Trophoblast cell (in vitro differentiated cells and primary cell): ENCODE measurements at regions not wholly inside any gene's neighbourhood (a gene's known extent, or its start where the extent isn't known, plus 50 kb on each side); places are given as distances from the start of the nearest gene placed in this dataset.

Source experiments
- DNase-seq, 2 donors: peaks; one replicate each; pipeline ENCODE4 v3.0.0-alpha.2; 2016
- H2AFZ ChIP-seq: 2 replicates; pipeline ENCODE4 v1.6.1; 2013; ENCODE audit warnings: low read length, moderate library complexity, mild to moderate bottlenecking; ENCODE audit not compliant: insufficient read depth, poor library complexity
- H2AK5ac ChIP-seq: 2 replicates; pipeline ENCODE4 v1.6.1; 2013; ENCODE audit warnings: mild to moderate bottlenecking, low read length
- H2BK120ac ChIP-seq: 2 replicates; pipeline ENCODE4 v1.6.1; 2013; ENCODE audit warnings: low read length, mild to moderate bottlenecking, moderate library complexity; ENCODE audit not compliant: insufficient read depth, poor library complexity
- H2BK12ac ChIP-seq: 2 replicates; pipeline ENCODE4 v1.6.1; 2013; ENCODE audit warnings: mild to moderate bottlenecking, low read length, moderate library complexity
- H2BK5ac ChIP-seq: 2 replicates; pipeline ENCODE4 v1.6.1; 2013; ENCODE audit warnings: low read length, low read depth, moderate library complexity, mild to moderate bottlenecking; ENCODE audit not compliant: poor library complexity
- H3K14ac ChIP-seq: 2 replicates; pipeline ENCODE4 v1.6.1; 2013; ENCODE audit warnings: mild to moderate bottlenecking, low read length
- H3K18ac ChIP-seq: 2 replicates; pipeline ENCODE4 v1.6.1; 2013; ENCODE audit warnings: mild to moderate bottlenecking, low read length
- H3K23ac ChIP-seq: 2 replicates; pipeline ENCODE4 v1.6.1; 2013; ENCODE audit warnings: low read length
- H3K27ac ChIP-seq: 2 replicates; pipeline ENCODE4 v1.5.1; 2013; ENCODE audit warnings: low read depth, mild to moderate bottlenecking, inconsistent platforms, low read length, moderate library complexity
- H3K27me3 ChIP-seq: 2 replicates; pipeline ENCODE4 v1.6.1; 2013; ENCODE audit warnings: inconsistent platforms, mild to moderate bottlenecking, low read length, moderate library complexity; ENCODE audit not compliant: insufficient read depth
- H3K36me3 ChIP-seq, 2 experiments: 1 replicate in 1 of 2; 2 replicates in 1 of 2; pipeline ENCODE4 v1.6.1; 2013; ENCODE audit warnings: low read length in 2 of 2, mild to moderate bottlenecking in 2 of 2, moderate library complexity in 1 of 2; ENCODE audit not compliant: insufficient read depth in 2 of 2, control insufficient read depth in 1 of 2
- H3K4ac ChIP-seq: 2 replicates; pipeline ENCODE4 v1.6.1; 2013; ENCODE audit warnings: low read depth, mild to moderate bottlenecking, low read length, moderate library complexity
- H3K4me1 ChIP-seq, 2 experiments: 1 replicate in 1 of 2; 2 replicates in 1 of 2; pipeline ENCODE4 v1.6.1; 2013; ENCODE audit warnings: low read length in 2 of 2, mild to moderate bottlenecking in 2 of 2, moderate library complexity in 1 of 2; ENCODE audit not compliant: insufficient read depth in 2 of 2, control insufficient read depth in 1 of 2
- H3K4me2 ChIP-seq: 2 replicates; pipeline ENCODE4 v1.6.1; 2013; ENCODE audit warnings: inconsistent platforms, mild to moderate bottlenecking, low read length, moderate library complexity
- H3K4me3 ChIP-seq: 2 replicates; pipeline ENCODE4 v1.5.1; 2013; ENCODE audit warnings: mild to moderate bottlenecking, low read depth, low read length, inconsistent platforms
- H3K79me1 ChIP-seq: one replicate; pipeline ENCODE4 v1.6.1; 2013; ENCODE audit warnings: low read length
- H3K79me2 ChIP-seq: 2 replicates; pipeline ENCODE4 v1.6.1; 2013; ENCODE audit warnings: low read length, mild to moderate bottlenecking; ENCODE audit not compliant: control insufficient read depth, insufficient read depth, poor library complexity
- H3K9ac ChIP-seq: 2 replicates; pipeline ENCODE4 v1.6.1; 2013; ENCODE audit warnings: mild to moderate bottlenecking, low read length
- H3K9me3 ChIP-seq: 2 replicates; pipeline ENCODE4 v1.6.1; 2013; ENCODE audit warnings: low read depth, mild to moderate bottlenecking, control low read depth, inconsistent platforms, low read length; ENCODE audit not compliant: insufficient read depth
- H4K12ac ChIP-seq: 2 replicates; pipeline ENCODE4 v1.6.1; 2013; ENCODE audit warnings: low read depth, mild to moderate bottlenecking, low read length, moderate library complexity
- H4K8ac ChIP-seq: 2 replicates; pipeline ENCODE4 v1.6.1; 2013; ENCODE audit warnings: low read depth, mild to moderate bottlenecking, low read length, moderate library complexity
- H4K91ac ChIP-seq: one replicate; pipeline ENCODE4 v1.6.1; 2013; ENCODE audit warnings: low read depth, mild to moderate bottlenecking, low read length, moderate library complexity
- WGBS: extraction: QIAGEN DNeasy Blood & Tissue Kit; methylation state at CpG from one replicate; pipeline ENCODE4 v1.1.7; 2013; ENCODE audit warnings: missing lambda C conversion rate; ENCODE audit not compliant: insufficient read length, insufficient coverage; ENCODE audit errors: extremely low coverage; 5-methylcytosine and 5-hydroxymethylcytosine counted together

DNA sequence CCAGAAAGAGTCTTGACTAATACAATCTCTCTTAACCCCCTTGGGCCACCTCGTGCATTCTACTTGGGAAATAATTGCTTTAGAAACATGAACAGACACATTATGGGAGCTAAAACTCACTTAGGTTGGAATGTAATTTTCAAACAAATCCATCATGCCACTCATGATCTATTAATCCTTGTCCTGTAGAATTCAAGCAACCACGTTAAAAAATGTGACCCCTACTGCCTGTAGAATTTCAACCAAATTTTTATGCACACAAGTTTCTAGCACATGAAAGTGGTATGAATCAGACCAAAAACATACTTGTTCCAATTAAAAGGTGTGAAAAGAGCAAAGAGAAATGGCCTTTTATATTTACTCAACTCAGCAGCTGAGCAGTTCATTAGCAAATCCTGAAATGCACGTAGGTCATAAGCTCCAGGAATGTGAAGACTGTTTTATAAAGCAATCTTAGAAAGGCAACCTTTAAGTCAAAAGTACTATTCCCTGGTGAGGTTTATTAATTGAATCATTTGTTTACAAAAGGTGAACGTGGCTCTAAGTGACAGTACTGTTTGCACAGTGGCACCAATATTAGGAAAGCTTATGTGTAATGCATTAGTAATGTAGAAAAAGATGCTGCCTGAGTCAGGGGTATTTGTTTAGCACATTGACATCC, 459.4 kb upstream of the UBE2E3 start:
- H4K12ac ChIP-seq: no peak overlapping the region
- no peak overlapping the region for H3K4me3 ChIP-seq
- H3K9ac ChIP-seq: no peak overlapping the region
- no peak overlapping the region for H2BK5ac ChIP-seq
- no peak overlapping the region for H3K4ac ChIP-seq
- H3K18ac ChIP-seq: no peak overlapping the region
- H3K4me2 ChIP-seq: no peak overlapping the region
- no peak overlapping the region for H3K23ac ChIP-seq
- H2BK120ac ChIP-seq: no peak overlapping the region
- H3K4me1 ChIP-seq: no peaks in the 10 kb centered on the region
- H2AK5ac ChIP-seq: no peak overlapping the region
- H3K14ac ChIP-seq: no peak overlapping the region
- H4K91ac ChIP-seq: no peak overlapping the region
- H2AFZ ChIP-seq: no peak overlapping the region
- no peaks in the 10 kb centered on the region for H3K79me1 ChIP-seq
- no peaks in the 10 kb centered on the region for H3K27me3 ChIP-seq
- H2BK12ac ChIP-seq: no peak overlapping the region
- H3K79me2 ChIP-seq: no peaks in the 10 kb centered on the region
- DNase-seq: no peak
- H3K27ac ChIP-seq: no peak overlapping the region
- no peaks in the 10 kb centered on the region for H3K36me3 ChIP-seq
- no peak overlapping the region for H4K8ac ChIP-seq
- whole genome bisulfite sequencing: no CpG with 5 or more reads among the region's 4 CpGs
- no peaks in the 10 kb centered on the region for H3K9me3 ChIP-seq

DNA sequence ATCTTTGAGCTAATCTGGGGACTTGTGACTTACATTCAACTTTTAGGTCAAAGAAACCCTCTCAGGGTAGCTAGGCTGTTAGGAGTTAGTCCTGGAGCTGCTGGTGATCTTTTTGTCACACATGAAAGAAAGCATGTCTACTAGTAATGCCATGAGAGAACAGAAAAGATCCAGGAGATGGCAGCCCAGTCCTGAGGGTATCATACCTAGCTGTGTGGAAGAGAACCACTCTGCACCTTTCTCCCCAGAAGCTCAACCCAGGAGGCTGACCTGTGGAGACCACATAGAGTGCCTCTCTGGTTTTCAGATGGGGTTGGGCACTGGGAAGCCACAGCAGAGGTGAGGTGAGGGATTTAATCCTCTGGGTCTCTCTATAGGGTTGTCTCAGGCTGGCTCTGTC, 460.2 kb upstream of the UBE2E3 start:
- Histone ChIP-seq H3K79me2 (no peaks in the 10 kb centered on the region), H3K14ac (no peak overlapping the region), H3K36me3 (no peaks in the 10 kb centered on the region), H3K9ac (no peak overlapping the region), H3K79me1 (no peaks in the 10 kb centered on the region), H3K4me3 (no peak overlapping the region), H4K12ac (no peak overlapping the region), H2BK12ac (no peak overlapping the region), H3K4ac (no peak overlapping the region), H3K4me1 (no peaks in the 10 kb centered on the region), H3K27me3 (no peaks in the 10 kb centered on the region), H4K8ac (no peak overlapping the region), H3K18ac (no peak overlapping the region), H3K4me2 (no peak overlapping the region), H2BK120ac (no peak overlapping the region), H2BK5ac (no peak overlapping the region), H3K23ac (no peak overlapping the region), H3K27ac (no peak overlapping the region), H3K9me3 (no peaks in the 10 kb centered on the region), H2AK5ac (no peak overlapping the region), H2AFZ (no peak overlapping the region), H4K91ac (no peak overlapping the region)
- no peak for DNase-seq

DNA sequence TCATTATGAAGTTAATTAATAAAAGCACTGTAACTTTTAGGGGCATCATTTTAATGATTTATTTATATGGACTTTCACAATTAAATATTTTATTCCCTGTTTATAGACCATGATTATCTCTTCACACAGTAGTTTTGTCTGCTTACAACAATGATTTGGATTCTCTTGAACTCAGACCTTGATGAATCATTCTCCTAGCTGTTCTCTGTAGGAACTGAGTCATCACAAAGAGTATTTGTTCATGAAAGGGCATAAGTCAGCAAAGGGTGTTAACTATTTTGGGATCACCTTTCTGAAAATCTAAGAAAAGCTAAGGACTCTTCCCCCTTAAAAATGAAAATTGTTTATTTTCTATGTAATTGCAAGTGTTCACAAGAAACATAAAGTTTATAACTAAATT, 461.1 kb upstream of the UBE2E3 start:
- Histone ChIP-seq H3K9me3 (no peaks in the 10 kb centered on the region), H3K27me3 (no peaks in the 10 kb centered on the region), H3K14ac (no peak overlapping the region), H3K9ac (no peak overlapping the region), H2BK120ac (no peak overlapping the region), H3K4me1 (no peaks in the 10 kb centered on the region), H3K79me1 (no peaks in the 10 kb centered on the region), H2BK5ac (no peak overlapping the region), H2AFZ (no peak overlapping the region), H3K79me2 (no peaks in the 10 kb centered on the region), H3K18ac (no peak overlapping the region), H3K27ac (no peak overlapping the region), H4K8ac (no peak overlapping the region), H2BK12ac (no peak overlapping the region), H4K91ac (no peak overlapping the region), H3K36me3 (no peaks in the 10 kb centered on the region), H3K4ac (no peak overlapping the region), H3K4me3 (no peak overlapping the region), H4K12ac (no peak overlapping the region), H3K23ac (no peak overlapping the region), H3K4me2 (no peak overlapping the region), H2AK5ac (no peak overlapping the region)
- DNase-seq: peak in 1 of 2 donors; percentile 8

DNA sequence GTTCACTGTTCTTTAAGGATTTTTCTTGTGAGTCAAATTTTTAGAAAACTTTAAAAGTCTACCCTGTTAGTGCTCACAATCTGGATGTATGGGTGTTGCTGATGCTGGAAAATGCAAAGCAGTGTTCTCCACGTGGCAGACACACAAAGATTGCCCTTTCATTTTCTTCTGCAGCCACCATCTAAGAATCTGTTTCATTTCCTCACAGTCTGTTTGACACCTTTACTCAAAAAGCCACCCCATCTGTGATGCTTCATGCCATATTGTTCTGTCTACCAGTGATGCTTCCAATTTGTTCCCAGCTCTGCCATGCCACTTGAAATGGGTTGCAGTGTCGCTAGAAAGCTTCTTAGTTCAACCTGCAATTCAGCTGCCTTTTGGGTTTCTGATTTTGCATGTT, 464.2 kb upstream of the UBE2E3 start:
- Histone ChIP-seq H2BK12ac (no peak overlapping the region), H4K8ac (no peak overlapping the region), H3K36me3 (no peaks in the 10 kb centered on the region), H3K4me3 (no peak overlapping the region), H3K9ac (no peak overlapping the region), H3K18ac (no peak overlapping the region), H2AFZ (no peak overlapping the region), H2BK120ac (no peak overlapping the region), H3K27ac (no peak overlapping the region), H4K91ac (no peak overlapping the region), H3K9me3 (no peaks in the 10 kb centered on the region), H2AK5ac (no peak overlapping the region), H3K23ac (no peak overlapping the region), H4K12ac (no peak overlapping the region), H3K79me2 (no peaks in the 10 kb centered on the region), H3K4me1 (no peaks in the 10 kb centered on the region), H3K14ac (no peak overlapping the region), H2BK5ac (no peak overlapping the region), H3K4me2 (no peak overlapping the region), H3K27me3 (no peaks in the 10 kb centered on the region), H3K4ac (no peak overlapping the region), H3K79me1 (no peaks in the 10 kb centered on the region)
- WGBS: no CpG with 5 or more reads among the region's 2 CpGs
- DNase-seq: no peak
